Activated CD4-positive, alpha-beta memory T cell treated with anti-CD3 and anti-CD28 coated beads for 36 hours (primary cell): ENCODE measurements at regions not wholly inside any gene's neighbourhood (a gene's known extent, or its start where the extent isn't known, plus 50 kb on each side); places are given as distances from the start of the nearest gene placed in this dataset.
"Not testable (repeated sequence)": the region's sequence is repeated elsewhere in the genome, so short reads cannot be mapped to it uniquely, and the experiment has no call there.

Experiments
- CTCF ChIA-PET: fragments of 350-600 bp; sonication (Branson Sonifier 250); formaldehyde crosslinking; loops from one replicate; lab custom pipeline; 2021; ENCODE audit warnings: antibody characterized with exemption, inconsistent platforms; lab: Charles Lee
- POLR2A ChIA-PET: fragments of 350-600 bp; sonication (Branson Sonifier 250); formaldehyde crosslinking; loops from one replicate; lab custom pipeline; 2021; ENCODE audit warnings: antibody characterized with exemption; lab: Charles Lee
- DNase-seq: peaks from one replicate; pipeline ENCODE4 v3.0.0-alpha.2; 2020
- H3K27ac Mint-ChIP-seq: one replicate; pipeline ENCODE4 v1.8.0; 2021; ENCODE audit warnings: mixed read lengths
- H3K27me3 Mint-ChIP-seq: one replicate; pipeline ENCODE4 v1.8.0; 2021; ENCODE audit warnings: mixed read lengths
- H3K36me3 Mint-ChIP-seq: one replicate; pipeline ENCODE4 v1.8.0; 2021; ENCODE audit warnings: mixed read lengths
- H3K4me1 Mint-ChIP-seq: one replicate; pipeline ENCODE4 v1.8.0; 2021; ENCODE audit warnings: low read depth, mixed read lengths
- H3K4me3 Mint-ChIP-seq: one replicate; pipeline ENCODE4 v1.8.0; 2021; ENCODE audit warnings: mild to moderate bottlenecking, mixed read lengths
- H3K9me3 Mint-ChIP-seq: one replicate; pipeline ENCODE4 v1.8.0; 2021; ENCODE audit warnings: mixed read lengths
- intact Hi-C: fragments of 100-400 bp; cut with micrococcal nuclease; formaldehyde crosslinking; loops from one replicate; pipeline ENCODE4 v1.15.1; 2023

GRCh38 chr11:110347660-110348059, 51.2 kb upstream of the RDX start:
- Mint-ChIP-seq H3K36me3 (no peaks in the 10 kb centered on the region), H3K27me3 (no peaks in the 10 kb centered on the region), H3K4me3 (no peak overlapping the region), H3K4me1 (peaks cover 64% of the 10 kb centered on the region), H3K9me3 (peaks cover 6% of the 10 kb centered on the region), H3K27ac (peak overlapping the region; percentile 94)
- DNase-seq = no peak
- intact Hi-C loops = loop anchor here (2.0 to 5.0 kb wide), 3 partner anchors 255 to 1181 kb away; partner anchors contain the start of genes POU2AF1 and ZC3H12C
- ChIA-PET CTCF (no interaction called here), POLR2A (no interaction called here)

- Mint-ChIP-seq H3K9me3 (peaks cover 2% of the 10 kb centered on the region), H3K4me1 (peaks cover 60% of the 10 kb centered on the region), H3K36me3 (no peaks in the 10 kb centered on the region), H3K27me3 (no peaks in the 10 kb centered on the region), H3K27ac (peak overlapping the region; percentile 94), H3K4me3 (peak overlapping the region; percentile 5)
- DNase-seq = peak; percentile 90
- ChIA-PET CTCF (interaction anchor here (0.7 to 3.0 kb wide), 9 partner anchors 18 to 148 kb away, joined by 3 to 13 read pairs (median 5); partner anchors contain the start of genes FDX1 and RDX), POLR2A (interaction anchor here (0.5 to 2.0 kb wide), 10 partner anchors 8 to 1182 kb away, joined by 3 to 24 read pairs (median 4); partner anchors contain the start of gene RDX)
- intact Hi-C loops = loop anchor here (1.0 to 5.0 kb wide), 10 partner anchors 12 to 1616 kb away; partner anchors contain the start of genes POU2AF1, RDX and ZC3H12C
Measured at GRCh38 chr11:110349138-110349996, 53.0 kb upstream of the RDX start.

- CTCF ChIA-PET = interaction anchor here (0.9 to 3.0 kb wide), 7 partner anchors 18 to 142 kb away, joined by 3 to 13 read pairs (median 5); partner anchors contain the start of genes FDX1 and RDX
- not testable (repeated sequence) for H3K27me3 Mint-ChIP-seq, H3K36me3 Mint-ChIP-seq, H3K9me3 Mint-ChIP-seq, H3K4me3 Mint-ChIP-seq, DNase-seq
- H3K27ac Mint-ChIP-seq = peak overlapping the region; percentile 94
- POLR2A ChIA-PET = interaction anchor here (0.5 to 2.0 kb wide), 9 partner anchors 8 to 273 kb away, joined by 3 to 24 read pairs (median 4); partner anchors contain the start of gene RDX
- intact Hi-C loops = loop anchor here (1.0 to 5.0 kb wide), 10 partner anchors 13 to 1617 kb away; partner anchors contain the start of genes POU2AF1, RDX and ZC3H12C
- peaks cover 59% of the 10 kb centered on the region for H3K4me1 Mint-ChIP-seq
Measured at GRCh38 chr11:110349997-110350383, 53.6 kb upstream of the RDX start.

GRCh38 chr11:110355011-110355744, 58.8 kb upstream of the RDX start:
- intact Hi-C loops = no loop called here
- Mint-ChIP-seq H3K27ac (peak overlapping the region; percentile 48), H3K4me3 (no peak overlapping the region), H3K27me3 (no peaks in the 10 kb centered on the region), H3K9me3 (no peaks in the 10 kb centered on the region), H3K4me1 (peaks cover 28% of the 10 kb centered on the region), H3K36me3 (no peaks in the 10 kb centered on the region)
- POLR2A ChIA-PET = no interaction called here
- CTCF ChIA-PET = interaction anchor here (0.6 to 2.4 kb wide), 3 partner anchors 12 to 154 kb away, joined by 3 to 12 read pairs (median 7); no protein-coding TSS in a partner anchor
- DNase-seq = no peak

- H3K9me3 Mint-ChIP-seq = no peaks in the 10 kb centered on the region
- no peak overlapping the region for H3K4me3 Mint-ChIP-seq
- H3K4me1 Mint-ChIP-seq = peaks cover 18% of the 10 kb centered on the region
- no peaks in the 10 kb centered on the region for H3K27me3 Mint-ChIP-seq
- CTCF ChIA-PET = interaction anchor here (0.6 to 2.1 kb wide), 2 partner anchors 107 to 156 kb away, joined by 3 to 7 read pairs; no protein-coding TSS in a partner anchor
- peak overlapping the region; percentile 53 for H3K27ac Mint-ChIP-seq
- POLR2A ChIA-PET = interaction anchor here (0.8 to 1.2 kb wide), 2 partner anchors 8 to 63 kb away, joined by 3 to 4 read pairs; no protein-coding TSS in a partner anchor
- intact Hi-C loops = loop anchor here (1.0 kb wide), 1 partner anchor 16 kb away; no protein-coding TSS in a partner anchor
- no peak for DNase-seq
- no peaks in the 10 kb centered on the region for H3K36me3 Mint-ChIP-seq
Measured at GRCh38 chr11:110356762-110357671, 60.6 kb upstream of the RDX start.

- ChIA-PET POLR2A (interaction anchor here (1.2 kb wide), 1 partner anchor 9 kb away, joined by 4 read pairs; no protein-coding TSS in a partner anchor), CTCF (interaction anchor here (1.6 kb wide), 1 partner anchor 157 kb away, joined by 4 read pairs; no protein-coding TSS in a partner anchor)
- intact Hi-C loops = no loop called here
- Mint-ChIP-seq H3K36me3 (no peaks in the 10 kb centered on the region), H3K27me3 (peaks cover 3% of the 10 kb centered on the region), H3K27ac (no peak overlapping the region), H3K4me3 (no peak overlapping the region), H3K4me1 (peaks cover 25% of the 10 kb centered on the region), H3K9me3 (no peaks in the 10 kb centered on the region)
- no peak for DNase-seq
Measured at GRCh38 chr11:110358336-110358735, 61.9 kb upstream of the RDX start.

GRCh38 chr11:110360781-110361408, 64.5 kb upstream of the RDX start:
- CTCF ChIA-PET, DNase-seq, H3K27me3 Mint-ChIP-seq, H3K27ac Mint-ChIP-seq, H3K4me3 Mint-ChIP-seq, H3K9me3 Mint-ChIP-seq, H3K36me3 Mint-ChIP-seq, intact Hi-C loops, POLR2A ChIA-PET: not testable (repeated sequence)
- H3K4me1 Mint-ChIP-seq = peaks cover 19% of the 10 kb centered on the region

- ChIA-PET CTCF (interaction anchor here (1.1 to 1.3 kb wide), 2 partner anchors 9 to 162 kb away, joined by 3 to 5 read pairs; no protein-coding TSS in a partner anchor), POLR2A (interaction anchor here (0.7 to 1.0 kb wide), 2 partner anchors 9 to 14 kb away, joined by 3 read pairs; no protein-coding TSS in a partner anchor)
- no peak overlapping the region for H3K4me3 Mint-ChIP-seq
- intact Hi-C loops = no loop called here
- H3K27me3 Mint-ChIP-seq = peaks cover 3% of the 10 kb centered on the region
- H3K27ac Mint-ChIP-seq = no peak overlapping the region
- no peaks in the 10 kb centered on the region for H3K9me3 Mint-ChIP-seq
- H3K4me1 Mint-ChIP-seq = peaks cover 8% of the 10 kb centered on the region
- no peak for DNase-seq
- H3K36me3 Mint-ChIP-seq = no peaks in the 10 kb centered on the region
Measured at GRCh38 chr11:110362971-110363509, 66.6 kb upstream of the RDX start.

- H3K36me3 Mint-ChIP-seq = no peaks in the 10 kb centered on the region
- intact Hi-C loops = no loop called here
- no peak for DNase-seq
- H3K27ac Mint-ChIP-seq = no peak overlapping the region
- POLR2A ChIA-PET = no interaction called here
- H3K4me1 Mint-ChIP-seq = peaks cover 8% of the 10 kb centered on the region
- H3K4me3 Mint-ChIP-seq = no peak overlapping the region
- CTCF ChIA-PET = interaction anchor here (0.6 to 3.8 kb wide), 4 partner anchors 12 to 427 kb away, joined by 3 to 75 read pairs (median 8); no protein-coding TSS in a partner anchor
- H3K9me3 Mint-ChIP-seq = no peaks in the 10 kb centered on the region
- peaks cover 6% of the 10 kb centered on the region for H3K27me3 Mint-ChIP-seq
Measured at GRCh38 chr11:110366291-110366690, 63.5 kb upstream of the FDX1 start.

- ChIA-PET CTCF (interaction anchor here (0.6 to 3.8 kb wide), 16 partner anchors 8 to 170 kb away, joined by 3 to 75 read pairs (median 3); partner anchors contain the start of gene RDX), POLR2A (no interaction called here)
- Mint-ChIP-seq H3K9me3 (no peaks in the 10 kb centered on the region), H3K4me1 (peaks cover 11% of the 10 kb centered on the region), H3K27me3 (peaks cover 6% of the 10 kb centered on the region), H3K36me3 (no peaks in the 10 kb centered on the region), H3K4me3 (no peak overlapping the region), H3K27ac (no peak overlapping the region)
- intact Hi-C loops = loop anchor here (1.0 kb wide), 1 partner anchor 166 kb away; no protein-coding TSS in a partner anchor
- DNase-seq = no peak
Measured at GRCh38 chr11:110367571-110367970, 62.2 kb upstream of the FDX1 start.
